Left lobe of liver (tissue), 2 donors: ENCODE measurements at regions not wholly inside any gene's neighbourhood (a gene's known extent, or its start where the extent isn't known, plus 50 kb on each side); places are given as distances from the start of the nearest gene placed in this dataset.
A peak's percentile ranks its signal among the peaks of the same experiment; 100 is the strongest.
"Not testable (repeated sequence)": the region's sequence is repeated elsewhere in the genome, so short reads cannot be mapped to it uniquely, and the experiment has no call there.

ENCODE experiments used
- ATAC-seq: fragments of 200-7000 bp; cut with Tn5 transposase; one replicate; pipeline ENCODE4 v1.9.1; 2020; ENCODE audit warnings: mild to moderate bottlenecking, moderate library complexity
- DNase-seq: peaks from one replicate; pipeline ENCODE4 v3.0.0-alpha.2; 2020; ENCODE audit warnings: low spot score
- donor health status: DM: no; HTN: no; CAD: no; lungs with moderate emphysema.
- donor health status: DM: no; HTN: yes; CAD: no.

DNA sequence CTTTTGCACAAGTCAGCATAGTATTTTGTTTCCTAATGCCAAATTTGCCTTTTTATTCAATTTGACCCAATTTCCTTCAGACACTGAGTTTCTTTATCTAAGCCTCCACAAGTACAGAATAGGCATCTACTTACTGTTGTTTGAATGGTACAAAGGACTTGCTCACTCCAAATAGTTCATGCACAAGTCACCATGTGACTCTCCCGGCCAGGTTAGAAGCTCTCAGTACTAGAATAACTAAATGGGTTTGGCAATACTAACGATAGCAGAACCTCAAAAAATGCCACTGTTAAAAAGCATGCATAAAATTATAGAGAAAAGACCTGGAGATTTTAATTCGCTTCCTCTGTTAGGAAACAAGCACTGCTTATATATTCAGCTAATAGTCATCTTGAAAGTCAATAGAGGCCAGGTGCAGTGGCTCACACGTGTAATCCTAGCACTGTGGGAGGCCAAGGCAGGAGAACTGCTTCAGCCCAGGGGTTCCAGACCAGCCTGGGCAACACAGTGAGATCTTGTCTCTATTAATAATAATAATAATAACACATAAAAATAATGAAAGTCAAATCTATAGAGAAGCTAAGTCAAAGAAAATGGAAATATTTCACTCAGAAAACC is 335.8 kb upstream of the MBL2 start:
- no peak for DNase-seq
- no peak for ATAC-seq

GRCh38 chr10:53107711-53108110 is 335.1 kb upstream of the MBL2 start:
- no peak for ATAC-seq
- no peak for DNase-seq

GRCh38 chr10:53102424-53102823 is 329.8 kb upstream of the MBL2 start:
- ATAC-seq (no peak), DNase-seq (no peak)

- DNase-seq: no peak
- no peak for ATAC-seq
Measured at GRCh38 chr10:53093878-53094277, 321.3 kb upstream of the MBL2 start.

DNA sequence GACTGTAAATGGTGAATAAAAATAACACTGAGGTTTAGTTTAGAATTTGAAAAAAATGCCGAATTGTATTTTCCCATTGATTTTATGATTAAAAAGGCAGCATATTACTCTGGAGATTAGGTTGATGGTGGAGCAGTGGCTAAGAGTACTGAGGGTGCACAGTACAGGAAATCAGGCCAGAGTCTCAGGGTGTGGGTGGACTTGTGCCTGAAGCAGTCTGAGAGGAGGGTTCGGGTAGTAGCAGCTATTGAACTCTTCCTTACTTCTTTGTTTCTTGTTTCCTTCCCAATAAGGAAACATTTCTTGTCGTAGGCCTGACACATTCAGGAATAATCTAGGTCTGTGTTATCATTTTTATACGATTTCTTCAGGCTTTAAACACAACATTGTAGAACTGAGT is 319.0 kb upstream of the MBL2 start:
- ATAC-seq: no peak
- DNase-seq: no peak

- no peak for DNase-seq
- ATAC-seq: no peak
Measured at GRCh38 chr10:53088961-53089360, 316.4 kb upstream of the MBL2 start.

DNA sequence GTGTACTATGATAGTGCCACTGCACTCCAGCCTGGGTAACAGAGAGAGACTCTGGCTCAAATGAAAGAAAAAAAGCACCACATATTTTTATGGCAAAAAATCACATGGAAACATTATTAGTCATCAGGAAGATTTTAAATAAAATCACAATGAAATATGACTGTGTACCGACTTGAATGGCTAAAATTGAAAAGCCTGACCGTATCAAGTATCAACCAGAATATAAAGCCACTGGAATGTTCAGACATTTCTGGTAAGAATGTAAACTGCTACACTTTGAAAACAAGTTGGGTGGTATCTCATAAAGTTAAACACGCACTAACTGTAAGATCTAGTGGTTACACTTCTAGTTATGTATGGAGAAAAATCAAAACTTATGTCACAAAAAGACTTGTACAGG is 306.7 kb upstream of the MBL2 start:
- ATAC-seq (no peak), DNase-seq (no peak)

DNA sequence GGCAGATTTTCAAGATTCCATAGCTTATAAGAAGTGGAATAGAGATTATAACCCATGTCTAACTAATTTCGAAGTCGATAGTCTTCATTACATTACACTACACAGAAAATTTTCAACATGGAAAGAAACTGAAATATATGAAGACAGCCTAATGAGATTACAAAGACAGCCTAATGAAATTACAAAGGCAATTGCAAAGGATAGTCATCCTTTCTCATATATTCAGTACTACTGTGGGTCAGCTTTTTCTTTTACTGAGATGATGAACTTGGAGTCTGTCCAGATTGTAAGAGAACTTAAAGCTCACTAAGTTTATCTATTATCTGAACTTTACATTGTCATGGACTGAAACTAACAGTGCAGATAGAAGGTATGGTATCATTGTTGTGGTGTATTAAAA is 304.4 kb upstream of the MBL2 start:
- no peak for DNase-seq
- no peak for ATAC-seq

DNA sequence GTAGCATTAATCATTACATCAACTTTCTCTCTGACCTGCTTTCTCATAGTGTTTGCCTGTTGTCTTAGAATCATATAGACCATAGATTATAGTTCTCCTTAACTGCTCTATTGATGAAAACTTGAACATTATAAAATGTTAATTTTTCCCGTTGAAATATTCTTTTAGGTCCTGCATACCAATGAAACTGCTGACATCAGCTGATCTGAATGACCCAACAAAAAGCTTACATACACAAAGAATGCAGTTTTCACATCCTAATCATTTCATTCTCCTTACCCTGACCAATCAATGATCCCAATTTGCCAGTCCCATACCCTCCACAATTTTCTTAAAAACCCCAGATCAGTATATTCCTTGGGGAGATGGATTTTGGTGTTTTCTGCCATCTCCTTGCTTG is 302.9 kb upstream of the MBL2 start:
- ATAC-seq: no peak
- DNase-seq: no peak

- no peak for ATAC-seq
Measured at GRCh38 chr10:53072144-53072543, 299.6 kb upstream of the MBL2 start.

DNA sequence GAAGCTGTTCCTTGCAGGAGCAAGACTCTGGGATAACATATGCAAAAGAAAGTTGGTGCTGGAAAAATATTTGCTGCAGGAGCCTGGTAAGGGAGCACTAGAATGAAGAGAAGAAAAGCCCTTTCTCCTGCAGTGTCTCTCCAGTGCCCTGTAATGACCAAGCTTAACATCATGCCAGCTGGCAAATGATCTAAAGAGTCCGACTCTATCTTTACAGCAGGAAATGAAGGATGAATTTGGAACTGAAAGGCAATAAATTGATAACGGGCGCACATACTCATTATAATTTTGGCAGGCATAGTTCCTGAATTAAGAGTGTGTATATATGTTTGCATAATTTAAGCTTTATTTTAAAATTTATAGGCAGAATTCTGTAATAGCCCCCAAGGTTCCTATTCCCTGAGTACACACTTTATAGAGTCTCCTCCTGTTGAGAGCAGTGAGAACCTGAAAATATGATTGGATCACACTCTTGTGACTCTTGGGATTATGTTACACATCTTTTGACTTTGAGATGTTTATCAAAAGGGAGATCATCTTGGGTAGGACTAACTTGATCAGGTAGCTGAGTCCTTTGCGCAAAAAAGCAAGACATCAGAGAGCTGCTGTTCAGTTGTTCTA is 299.0 kb upstream of the MBL2 start:
- DNase-seq (no peak), ATAC-seq (peak; percentile 52)

More at GRCh38 chr10:53072144-53072543, 299.6 kb upstream of the MBL2 start:
- no peak for DNase-seq

GRCh38 chr10:53069013-53069412 is 296.4 kb upstream of the MBL2 start:
- ATAC-seq (no peak), DNase-seq (no peak)

GRCh38 chr10:53064614-53065013 is 292.0 kb upstream of the MBL2 start:
- ATAC-seq: no peak

DNA sequence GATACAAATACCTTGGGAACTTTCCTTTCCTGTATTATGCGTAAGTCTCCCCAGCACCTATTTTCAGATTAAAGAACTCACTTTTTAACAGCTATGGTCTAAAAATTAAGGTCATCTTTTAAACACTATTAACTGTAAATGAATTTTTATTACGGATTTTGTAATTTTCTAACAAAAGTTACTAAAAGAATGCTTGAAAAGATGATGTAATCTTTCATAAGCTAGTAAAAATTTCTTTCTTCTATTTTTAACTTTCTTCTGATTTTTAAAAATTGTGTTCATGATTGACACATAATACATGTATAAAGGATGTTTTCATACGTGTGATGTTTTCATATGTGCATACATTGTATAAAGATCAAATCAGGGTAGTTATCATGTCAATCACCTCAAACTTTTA is 291.2 kb upstream of the MBL2 start:
- ATAC-seq (no peak), DNase-seq (no peak)

More at GRCh38 chr10:53064614-53065013, 292.0 kb upstream of the MBL2 start:
- no peak for DNase-seq

DNA sequence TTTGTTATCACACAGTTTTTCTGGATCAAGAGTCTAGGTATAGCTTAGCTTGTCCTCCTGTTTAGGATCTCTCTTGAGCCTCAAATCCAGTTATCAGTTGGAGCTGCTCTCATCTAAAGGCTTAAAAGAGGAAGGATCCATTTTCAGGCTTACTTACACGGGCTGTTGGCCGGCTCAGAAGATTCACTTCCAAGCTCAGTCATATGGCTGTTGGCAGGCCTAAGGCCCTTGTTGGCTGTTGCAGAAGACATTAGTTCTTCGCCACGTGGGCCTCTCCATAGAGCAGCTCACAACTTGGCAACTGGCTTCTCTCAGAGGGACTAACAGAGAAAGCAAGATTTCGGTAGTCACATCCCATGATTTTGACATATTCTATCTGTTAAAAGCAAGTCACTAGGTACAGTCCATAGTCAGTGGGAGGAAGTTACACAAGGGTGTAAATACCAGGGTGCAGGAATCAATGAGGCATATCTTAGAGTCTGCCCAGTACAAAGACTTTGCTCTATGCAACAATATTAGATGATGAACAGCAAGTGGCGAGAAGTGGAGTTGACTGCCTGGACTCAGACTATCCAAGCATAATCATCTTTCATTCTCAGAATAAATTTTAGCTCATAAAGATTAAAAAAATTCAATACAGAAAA is 280.1 kb upstream of the MBL2 start:
- ATAC-seq (no peak), DNase-seq (no peak)

- no peak for ATAC-seq
Measured at GRCh38 chr10:53045315-53045714, 272.7 kb upstream of the MBL2 start.

DNA sequence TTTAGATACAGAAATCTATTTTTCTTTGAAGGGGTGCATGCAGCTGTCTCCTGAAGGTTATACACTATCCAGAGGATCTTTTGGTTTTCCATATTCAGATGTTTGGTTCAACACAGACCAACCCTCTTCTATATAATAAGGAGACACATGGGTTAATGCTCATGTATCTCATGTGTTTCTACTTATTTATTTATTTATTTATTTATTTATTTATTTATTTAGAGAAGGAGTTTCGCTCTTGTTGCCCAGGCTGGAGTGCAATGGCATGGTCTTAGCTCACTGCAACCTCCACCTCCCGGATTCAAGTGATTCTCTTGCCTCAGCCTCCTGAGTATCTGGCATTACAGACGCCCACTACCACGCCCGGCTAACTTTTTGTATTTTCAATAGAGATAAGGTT is 263.2 kb upstream of the MBL2 start:
- not testable (repeated sequence) for ATAC-seq, DNase-seq

More at GRCh38 chr10:53045315-53045714, 272.7 kb upstream of the MBL2 start:
- no peak for DNase-seq

DNA sequence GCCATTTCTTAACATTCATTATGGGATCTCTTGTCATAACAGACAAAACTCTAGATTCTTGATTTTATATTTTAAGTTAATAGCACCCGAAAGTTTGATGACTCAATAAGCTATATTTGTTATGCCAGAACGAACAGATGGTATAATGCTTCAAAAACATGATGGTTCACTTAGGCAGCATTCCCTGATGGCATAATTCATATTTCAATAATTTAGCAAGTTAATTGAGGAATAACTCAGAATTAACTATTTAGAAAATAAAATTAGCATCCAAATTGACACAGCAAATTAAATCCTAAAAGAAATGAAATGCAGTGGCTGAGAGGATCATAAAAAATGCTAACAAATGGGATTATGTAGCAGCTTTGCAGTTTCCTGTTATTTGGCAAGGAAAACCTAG is 260.8 kb upstream of the MBL2 start:
- DNase-seq (no peak), ATAC-seq (no peak)

GRCh38 chr10:53029872-53030849 is 257.6 kb upstream of the MBL2 start:
- not testable (repeated sequence) for DNase-seq, ATAC-seq

GRCh38 chr10:53029449-53029848 is 256.9 kb upstream of the MBL2 start:
- DNase-seq: no peak
- ATAC-seq: no peak

GRCh38 chr10:53025765-53026164 is 253.2 kb upstream of the MBL2 start:
- not testable (repeated sequence) for ATAC-seq, DNase-seq
